Thymus (tissue), 11 donors: ENCODE measurements at regions not wholly inside any gene's neighbourhood (a gene's known extent, or its start where the extent isn't known, plus 50 kb on each side); places are given as distances from the start of the nearest gene placed in this dataset.

ENCODE experiments used
- DNase-seq, 9 donors: peaks; one replicate each; pipeline ENCODE4 v3.0.0-alpha.2; 2013; ENCODE audit warnings: low spot score in 9 of 9, low read depth in 6 of 9, missing footprints in 1 of 9
- H3K27ac ChIP-seq, 2 donors: one replicate each; pipeline ENCODE4 v1.5.1; 2013; ENCODE audit warnings: control low read depth in 1 of 2, low read depth in 1 of 2, low read length in 1 of 2, mild to moderate bottlenecking in 1 of 2, moderate library complexity in 1 of 2
- H3K27me3 ChIP-seq, 2 donors: one replicate each; pipeline ENCODE4 v1.5.1; 2013; ENCODE audit warnings: low read length in 1 of 2; ENCODE audit not compliant: control insufficient read depth in 2 of 2, insufficient read depth in 1 of 2
- H3K36me3 ChIP-seq, 2 donors: one replicate each; pipeline ENCODE4 v1.5.1; 2013; ENCODE audit warnings: low read length in 1 of 2, mild to moderate bottlenecking in 1 of 2, moderate library complexity in 1 of 2; ENCODE audit not compliant: control insufficient read depth in 2 of 2, insufficient read depth in 2 of 2
- H3K4me1 ChIP-seq, 2 donors: one replicate each; pipeline ENCODE4 v1.5.1; 2013; ENCODE audit warnings: low read length in 2 of 2; ENCODE audit not compliant: control insufficient read depth in 2 of 2, insufficient read depth in 2 of 2
- H3K4me3 ChIP-seq, 2 donors: one replicate each; pipeline ENCODE4 v1.5.1; 2013; ENCODE audit warnings: low read length in 2 of 2, control low read depth in 1 of 2, mild to moderate bottlenecking in 1 of 2
- H3K9me3 ChIP-seq, 2 donors: one replicate each; pipeline ENCODE4 v1.5.1; 2013; ENCODE audit warnings: low read length in 1 of 2, mild to moderate bottlenecking in 1 of 2; ENCODE audit not compliant: control insufficient read depth in 2 of 2, insufficient read depth in 1 of 2
- WGBS: extraction: QIAGEN DNeasy Blood & Tissue Kit; methylation state at CpG from one replicate; pipeline ENCODE4 v1.1.7; 2013; 5-methylcytosine and 5-hydroxymethylcytosine counted together
- donor health status: healthy.

- no peak overlapping the region for H3K4me3 ChIP-seq
- WGBS: 74% methylated on average over 2 of the region's 2 CpGs
- DNase-seq: no peak
- no peaks in the 10 kb centered on the region for H3K27me3 ChIP-seq
- H3K36me3 ChIP-seq: no peaks in the 10 kb centered on the region
- H3K27ac ChIP-seq: no peak overlapping the region
- H3K9me3 ChIP-seq: no peaks in the 10 kb centered on the region
- no peaks in the 10 kb centered on the region for H3K4me1 ChIP-seq
Observed at GRCh38 chr13:78409172-78409571, 194.2 kb downstream of the POU4F1 start.

DNA sequence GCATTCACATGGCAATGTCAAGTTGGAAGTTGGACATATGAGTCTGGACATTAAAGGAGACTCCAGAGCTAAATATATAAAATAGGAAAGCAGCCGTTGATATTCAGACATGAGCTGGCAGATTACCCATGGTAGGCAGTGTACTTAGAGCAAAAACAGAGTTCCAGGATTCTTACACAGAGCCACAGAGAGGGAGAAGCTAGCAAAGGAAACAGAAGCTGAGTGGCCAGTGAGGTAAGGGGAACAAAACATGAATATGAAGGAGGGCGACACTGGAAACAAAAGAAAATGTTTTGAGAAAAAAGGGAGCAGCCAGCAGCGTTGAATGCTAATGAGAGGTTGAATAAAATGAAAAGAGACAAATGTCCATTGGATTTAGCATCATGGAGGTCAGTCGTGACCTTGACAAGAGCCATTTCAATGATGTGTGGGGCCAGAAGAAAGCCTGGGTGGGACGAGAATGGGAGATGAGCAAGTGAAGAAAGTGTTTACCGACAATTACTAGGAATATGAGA, 198.4 kb downstream of the POU4F1 start:
- H3K9me3 ChIP-seq: no peaks in the 10 kb centered on the region
- no peaks in the 10 kb centered on the region for H3K4me1 ChIP-seq
- H3K27ac ChIP-seq: no peak overlapping the region
- no peaks in the 10 kb centered on the region for H3K36me3 ChIP-seq
- H3K4me3 ChIP-seq: no peak overlapping the region
- no peaks in the 10 kb centered on the region for H3K27me3 ChIP-seq
- WGBS: 90% methylated on average over 6 of the region's 6 CpGs
- no peak for DNase-seq

GRCh38 chr13:78402708-78403400, 200.5 kb downstream of the POU4F1 start:
- no peaks in the 10 kb centered on the region for H3K9me3 ChIP-seq
- no peaks in the 10 kb centered on the region for H3K4me1 ChIP-seq
- DNase-seq: no peak
- no peaks in the 10 kb centered on the region for H3K27me3 ChIP-seq
- H3K36me3 ChIP-seq: no peaks in the 10 kb centered on the region
- WGBS: 29% methylated on average over 2 of the region's 2 CpGs
- H3K27ac ChIP-seq: no peak overlapping the region
- no peak overlapping the region for H3K4me3 ChIP-seq

DNA sequence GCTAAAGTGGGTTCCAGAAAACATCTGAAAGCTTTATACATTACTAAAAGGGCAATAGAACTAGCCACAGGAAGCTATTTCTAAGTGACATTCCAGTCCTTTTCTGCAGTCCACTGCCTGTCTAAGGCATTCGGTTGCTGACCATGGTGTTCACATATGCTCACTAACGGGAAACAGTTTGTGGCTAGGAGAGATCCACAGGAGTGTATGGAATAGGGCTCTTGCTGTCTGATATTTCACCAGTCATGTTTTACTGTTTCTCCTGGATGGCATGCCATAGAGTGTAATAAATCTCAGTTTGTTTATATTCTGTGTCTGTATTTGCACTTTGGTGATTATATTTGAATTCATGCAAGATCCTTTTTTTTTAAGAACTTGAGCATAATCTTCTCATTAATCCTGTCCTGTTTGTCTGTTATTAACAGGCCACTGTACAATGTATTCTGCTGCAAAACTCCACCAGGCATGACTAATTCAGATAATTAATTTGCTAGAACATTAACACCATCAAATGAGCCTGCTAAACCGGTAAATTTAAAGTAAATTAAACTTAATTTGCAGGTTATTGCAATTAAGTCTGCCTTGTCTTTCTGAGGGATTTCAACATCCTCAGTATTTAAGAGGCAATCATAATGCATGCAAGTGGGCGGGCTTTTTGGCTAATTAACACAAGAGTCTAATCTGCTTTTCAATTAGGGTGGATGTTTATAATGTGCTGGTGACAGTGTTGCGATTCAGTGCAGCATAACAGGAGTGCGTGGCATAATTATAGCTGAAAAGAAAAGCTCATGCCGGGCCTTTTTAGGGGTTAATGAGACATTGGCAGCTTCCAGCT, 201.3 kb downstream of the POU4F1 start:
- H3K27ac ChIP-seq: no peak overlapping the region
- H3K27me3 ChIP-seq: no peaks in the 10 kb centered on the region
- H3K4me1 ChIP-seq: no peaks in the 10 kb centered on the region
- H3K36me3 ChIP-seq: no peaks in the 10 kb centered on the region
- no peak overlapping the region for H3K4me3 ChIP-seq
- no peaks in the 10 kb centered on the region for H3K9me3 ChIP-seq
- WGBS: 80% methylated on average over 7 of the region's 7 CpGs
- no peak for DNase-seq

GRCh38 chr13:78398743-78399410, 204.5 kb downstream of the POU4F1 start:
- DNase-seq: no peak
- Histone ChIP-seq H3K27me3 (no peaks in the 10 kb centered on the region), H3K27ac (no peak overlapping the region), H3K9me3 (no peaks in the 10 kb centered on the region), H3K4me3 (no peak overlapping the region), H3K36me3 (no peaks in the 10 kb centered on the region), H3K4me1 (no peaks in the 10 kb centered on the region)
- WGBS: 84% methylated on average over 4 of the region's 4 CpGs

GRCh38 chr13:78393286-78394142, 209.8 kb downstream of the POU4F1 start:
- WGBS: 77% methylated on average over 4 of the region's 4 CpGs
- no peaks in the 10 kb centered on the region for H3K27me3 ChIP-seq
- no peaks in the 10 kb centered on the region for H3K36me3 ChIP-seq
- DNase-seq: no peak
- H3K27ac ChIP-seq: no peak overlapping the region
- no peaks in the 10 kb centered on the region for H3K9me3 ChIP-seq
- no peak overlapping the region for H3K4me3 ChIP-seq
- H3K4me1 ChIP-seq: no peaks in the 10 kb centered on the region

DNA sequence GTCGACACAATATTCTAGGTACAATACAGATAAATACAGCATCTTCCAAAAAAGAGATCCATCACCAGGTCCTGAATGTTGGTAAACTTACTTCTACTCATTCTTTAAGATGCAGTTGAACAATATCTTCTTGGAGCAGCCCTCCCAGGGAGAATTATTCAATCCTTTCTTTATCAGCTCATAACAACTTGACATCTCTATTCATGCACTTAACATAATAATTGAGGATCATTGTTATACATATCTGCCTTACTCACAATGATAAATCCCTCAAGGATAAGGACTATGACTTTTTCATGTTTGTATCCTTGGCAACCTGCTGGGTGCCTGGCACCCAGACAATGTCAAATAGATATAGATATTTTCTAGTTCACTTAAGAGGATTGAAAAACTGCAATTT, 219.5 kb downstream of the POU4F1 start:
- Histone ChIP-seq H3K4me3 (no peak overlapping the region), H3K4me1 (no peaks in the 10 kb centered on the region), H3K27ac (no peak overlapping the region), H3K9me3 (no peaks in the 10 kb centered on the region), H3K27me3 (no peaks in the 10 kb centered on the region), H3K36me3 (no peaks in the 10 kb centered on the region)
- DNase-seq: no peak
- 87% methylated on average over 1 of the region's 1 CpG for WGBS

- WGBS: 93% methylated on average over 7 of the region's 7 CpGs
- Histone ChIP-seq H3K27me3 (no peaks in the 10 kb centered on the region), H3K36me3 (no peaks in the 10 kb centered on the region), H3K4me3 (no peak overlapping the region), H3K27ac (no peak overlapping the region), H3K9me3 (no peaks in the 10 kb centered on the region), H3K4me1 (no peaks in the 10 kb centered on the region)
- no peak for DNase-seq
Observed at GRCh38 chr13:78383071-78383484, 220.3 kb downstream of the POU4F1 start.
